GM12864 (cell line): ENCODE measurements at regions not wholly inside any gene's neighbourhood (a gene's known extent, or its start where the extent isn't known, plus 50 kb on each side); places are given as distances from the start of the nearest gene placed in this dataset.

ENCODE experiments used
- DNase-seq: peaks from one replicate; pipeline ENCODE4 v3.0.0-alpha.2; 2011; ENCODE audit warnings: low read depth
- H3K4me3 ChIP-seq: 2 replicates; pipeline ENCODE4 v1.5.1; 2011; ENCODE audit warnings: mild to moderate bottlenecking, low read depth, low read length, control low read depth
- TF ChIP-seq, protein P1 (sequence below): IDR thresholded peaks from 2 replicates; pipeline ENCODE4 v1.5.1; 2011; ENCODE audit warnings: low read depth, mild to moderate bottlenecking, moderate library complexity, low read length, control low read depth, inconsistent platforms; ENCODE audit errors: missing control alignments

DNA sequence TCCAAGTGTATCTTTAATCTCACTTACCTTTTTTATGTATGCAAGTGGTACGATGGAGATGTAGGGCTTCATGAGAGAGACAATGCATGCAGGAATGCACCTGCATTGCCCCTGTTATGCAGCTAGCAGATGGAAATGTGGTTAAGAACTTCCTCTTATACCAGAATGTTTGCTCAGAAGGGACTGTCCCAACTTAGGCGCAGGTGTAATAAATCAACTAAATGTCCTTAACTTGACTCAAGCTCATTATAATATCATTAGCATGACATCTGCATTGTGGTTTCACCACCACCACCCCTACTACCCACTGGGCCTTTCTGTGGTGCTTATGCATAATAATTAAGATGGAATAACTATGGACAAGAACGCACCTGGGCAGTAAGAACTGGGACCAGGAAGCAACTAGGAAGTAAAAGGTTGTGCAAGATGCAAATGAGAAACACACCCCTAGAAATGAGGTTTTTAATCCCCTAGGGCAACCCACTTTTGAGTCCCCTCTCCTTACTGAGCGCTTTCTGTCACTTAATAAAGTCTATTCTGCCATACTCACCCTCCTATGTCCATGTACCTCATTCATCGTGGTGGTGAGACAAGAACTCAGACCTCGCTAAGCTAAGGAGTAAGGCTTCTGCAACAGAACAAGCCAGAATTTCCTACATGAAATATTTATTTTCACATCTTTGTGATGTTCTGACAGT is 1103.3 kb upstream of the B3GALT2 start:
- TF ChIP-seq, protein P1, sequence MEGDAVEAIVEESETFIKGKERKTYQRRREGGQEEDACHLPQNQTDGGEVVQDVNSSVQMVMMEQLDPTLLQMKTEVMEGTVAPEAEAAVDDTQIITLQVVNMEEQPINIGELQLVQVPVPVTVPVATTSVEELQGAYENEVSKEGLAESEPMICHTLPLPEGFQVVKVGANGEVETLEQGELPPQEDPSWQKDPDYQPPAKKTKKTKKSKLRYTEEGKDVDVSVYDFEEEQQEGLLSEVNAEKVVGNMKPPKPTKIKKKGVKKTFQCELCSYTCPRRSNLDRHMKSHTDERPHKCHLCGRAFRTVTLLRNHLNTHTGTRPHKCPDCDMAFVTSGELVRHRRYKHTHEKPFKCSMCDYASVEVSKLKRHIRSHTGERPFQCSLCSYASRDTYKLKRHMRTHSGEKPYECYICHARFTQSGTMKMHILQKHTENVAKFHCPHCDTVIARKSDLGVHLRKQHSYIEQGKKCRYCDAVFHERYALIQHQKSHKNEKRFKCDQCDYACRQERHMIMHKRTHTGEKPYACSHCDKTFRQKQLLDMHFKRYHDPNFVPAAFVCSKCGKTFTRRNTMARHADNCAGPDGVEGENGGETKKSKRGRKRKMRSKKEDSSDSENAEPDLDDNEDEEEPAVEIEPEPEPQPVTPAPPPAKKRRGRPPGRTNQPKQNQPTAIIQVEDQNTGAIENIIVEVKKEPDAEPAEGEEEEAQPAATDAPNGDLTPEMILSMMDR, result no peak
- DNase-seq, result peak; percentile 58
- no peak overlapping the region for H3K4me3 ChIP-seq

DNA sequence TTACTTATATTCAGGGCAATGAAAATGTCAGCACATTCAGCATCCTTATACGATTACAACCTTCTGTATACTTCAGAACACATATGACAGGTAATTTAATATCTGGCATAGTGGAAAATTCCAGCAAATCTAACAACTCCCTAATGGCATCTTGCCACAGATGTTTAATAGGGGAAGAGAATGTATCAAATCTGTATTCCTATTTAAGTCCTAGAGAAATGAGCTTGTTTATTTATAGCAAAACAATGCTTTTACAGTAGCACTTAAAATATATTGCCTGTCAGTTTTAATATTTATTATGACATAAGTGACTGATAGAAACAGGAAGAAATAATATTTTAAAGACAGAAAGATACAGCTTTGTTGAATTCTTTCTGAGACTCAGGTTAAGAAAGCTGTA is 1101.8 kb upstream of the B3GALT2 start:
- no peak overlapping the region for H3K4me3 ChIP-seq
- TF ChIP-seq, protein P1, result no peak
- no peak for DNase-seq

DNA sequence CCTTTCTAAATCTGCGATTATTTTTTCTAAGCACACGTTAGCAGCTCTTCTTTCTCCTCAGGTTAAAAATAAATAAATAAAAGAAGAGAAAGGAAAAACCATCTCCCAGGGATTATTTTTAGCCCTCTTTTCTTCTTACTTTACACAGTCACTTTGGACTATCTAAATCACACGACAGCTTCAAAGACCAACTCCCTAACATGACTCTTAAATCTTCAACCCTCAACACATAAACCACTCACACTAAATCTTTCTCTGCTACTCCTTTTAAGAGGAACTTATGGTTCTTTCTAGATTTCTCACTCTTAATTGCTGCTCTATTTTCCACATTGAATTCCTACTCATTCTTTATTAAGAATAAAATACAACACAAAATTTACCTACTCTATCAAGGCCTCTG is 1095.0 kb upstream of the B3GALT2 start:
- TF ChIP-seq, protein P1, result no peak
- no peak for DNase-seq
- no peak overlapping the region for H3K4me3 ChIP-seq

DNA sequence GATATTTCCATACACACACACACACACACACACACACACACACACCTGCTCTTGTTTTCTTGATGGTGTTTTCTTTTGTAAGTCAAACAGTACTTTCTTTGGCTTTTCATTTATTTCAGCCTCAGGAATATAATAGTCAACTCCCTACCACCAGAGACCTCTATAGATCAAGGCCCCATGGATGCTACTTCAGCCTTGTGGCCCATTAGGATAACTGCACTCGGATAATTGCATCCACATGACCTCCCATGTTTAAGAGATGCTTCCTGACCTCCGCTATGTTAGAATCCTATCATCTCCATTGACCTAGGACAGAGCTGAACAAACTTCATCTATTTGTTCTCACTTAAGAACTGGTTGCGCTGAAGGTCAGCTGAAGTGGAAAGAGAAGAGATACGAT is 1094.0 kb upstream of the B3GALT2 start:
- TF ChIP-seq, protein P1, result no peak
- no peak overlapping the region for H3K4me3 ChIP-seq
- DNase-seq, result no peak

DNA sequence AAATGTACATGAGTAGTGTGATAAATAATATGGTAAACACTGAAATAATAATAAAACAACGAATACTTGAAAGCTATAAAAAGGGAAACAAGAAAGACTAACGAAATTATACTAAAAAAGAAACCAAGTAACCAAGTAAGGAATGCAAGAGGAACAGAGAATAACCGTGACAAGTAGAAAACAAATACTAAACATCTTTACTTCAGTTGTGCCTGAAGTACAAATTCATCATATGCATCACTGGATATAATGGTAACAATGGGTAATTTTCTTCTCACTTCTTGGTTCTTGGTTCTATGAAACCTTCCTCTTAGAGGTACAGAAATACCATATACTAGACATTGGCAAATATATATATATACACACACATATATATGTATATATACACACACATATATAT is 1093.6 kb upstream of the B3GALT2 start:
- TF ChIP-seq, protein P1, result no peak
- peak; percentile 4 for DNase-seq
- no peak overlapping the region for H3K4me3 ChIP-seq

DNA sequence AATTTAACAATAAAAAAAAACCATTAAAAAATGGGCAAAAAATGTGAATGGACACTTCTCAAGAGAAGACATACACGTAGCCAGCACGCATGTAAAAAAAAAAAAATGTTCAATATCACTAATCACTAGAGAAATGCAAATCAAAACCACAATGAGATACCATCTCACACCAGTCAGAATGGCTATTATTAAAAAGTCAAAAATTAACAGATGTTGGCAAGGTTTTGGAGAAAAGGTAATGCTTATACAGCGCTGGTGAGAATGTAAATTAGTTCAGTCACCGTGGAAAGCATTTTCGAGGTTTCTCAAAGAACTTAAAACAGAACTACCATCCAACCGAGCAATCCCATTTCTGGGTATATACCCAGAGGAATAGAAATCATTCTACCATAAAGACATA is 1091.5 kb upstream of the B3GALT2 start:
- TF ChIP-seq, protein P1, result no peak
- H3K4me3 ChIP-seq, result no peak overlapping the region
- no peak for DNase-seq

DNA sequence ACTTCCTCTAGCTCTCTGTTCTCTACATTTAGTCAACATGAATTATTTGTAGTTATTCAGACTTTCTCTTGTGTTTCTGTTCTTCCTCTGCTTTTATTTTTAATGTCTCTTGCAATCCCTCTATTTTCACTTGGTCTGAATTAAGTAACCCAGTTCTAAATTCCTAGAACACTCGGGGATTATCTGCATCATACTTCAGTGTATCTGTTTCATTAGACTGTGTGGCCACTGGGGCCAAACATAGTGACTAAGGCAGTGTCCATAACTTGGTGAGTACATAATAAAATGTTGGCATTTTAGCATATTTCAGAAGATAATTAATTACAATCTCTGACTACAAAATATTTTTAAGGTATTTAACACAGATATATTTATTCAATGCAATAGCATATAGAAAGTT is 1087.2 kb upstream of the B3GALT2 start:
- no peak overlapping the region for H3K4me3 ChIP-seq
- DNase-seq, result no peak
- TF ChIP-seq, protein P1, result no peak
